BLaER1 (cell line): ENCODE measurements at regions not wholly inside any gene's neighbourhood (a gene's known extent, or its start where the extent isn't known, plus 50 kb on each side); places are given as distances from the start of the nearest gene placed in this dataset.

ENCODE experiments used
- H3K27ac ChIP-seq: shearing (Covaris generic); formaldehyde crosslinking; 2 replicates; pipeline ENCODE4 v1.8.1; 2022
- H3K27me3 ChIP-seq: shearing (Covaris generic); formaldehyde crosslinking; 2 replicates; pipeline ENCODE4 v1.8.1; 2022
- H3K36me3 ChIP-seq: shearing (Covaris generic); formaldehyde crosslinking; 2 replicates; pipeline ENCODE4 v1.8.1; 2022
- H3K4me1 ChIP-seq: shearing (Covaris generic); formaldehyde crosslinking; 2 replicates; pipeline ENCODE4 v1.8.1; 2022
- H3K4me2 ChIP-seq: shearing (Covaris generic); formaldehyde crosslinking; 2 replicates; pipeline ENCODE4 v1.8.1; 2022
- H3K4me3 ChIP-seq: shearing (Covaris generic); formaldehyde crosslinking; 2 replicates; pipeline ENCODE4 v1.8.1; 2022
- H3K9ac ChIP-seq: shearing (Covaris generic); formaldehyde crosslinking; 2 replicates; pipeline ENCODE4 v1.8.1; 2022
- H3K9me3 ChIP-seq: shearing (Covaris generic); formaldehyde crosslinking; 2 replicates; pipeline ENCODE4 v1.8.1; 2022
- H4K20me1 ChIP-seq: shearing (Covaris generic); formaldehyde crosslinking; 2 replicates; pipeline ENCODE4 v1.8.1; 2022
- Cebpa-rat ChIP-seq: shearing (Covaris generic); IDR thresholded peaks from 2 replicates; pipeline ENCODE4 v1.8.1; 2022

GRCh38 chr3:24578951-24579421 is 84.3 kb upstream of the THRB start:
- Histone ChIP-seq H4K20me1 (no peaks in the 10 kb centered on the region), H3K9me3 (no peaks in the 10 kb centered on the region), H3K36me3 (no peaks in the 10 kb centered on the region), H3K4me3 (no peak overlapping the region), H3K4me2 (no peak overlapping the region), H3K9ac (no peak overlapping the region), H3K27me3 (no peaks in the 10 kb centered on the region), H3K27ac (no peak overlapping the region), H3K4me1 (no peaks in the 10 kb centered on the region)
- no peak for TF ChIP-seq Cebpa-rat

GRCh38 chr3:24582431-24583403 is 88.1 kb upstream of the THRB start:
- TF ChIP-seq Cebpa-rat = no peak
- Histone ChIP-seq H3K4me1 (no peaks in the 10 kb centered on the region), H3K36me3 (no peaks in the 10 kb centered on the region), H3K27me3 (no peaks in the 10 kb centered on the region), H3K4me3 (no peak overlapping the region), H3K9ac (no peak overlapping the region), H3K9me3 (no peaks in the 10 kb centered on the region), H3K27ac (no peak overlapping the region), H3K4me2 (no peak overlapping the region), H4K20me1 (no peaks in the 10 kb centered on the region)

GRCh38 chr3:24586920-24587319 is 92.3 kb upstream of the THRB start:
- Histone ChIP-seq H3K27ac (no peak overlapping the region), H3K4me2 (no peak overlapping the region), H3K27me3 (no peaks in the 10 kb centered on the region), H3K4me1 (peaks cover 15% of the 10 kb centered on the region), H3K9me3 (no peaks in the 10 kb centered on the region), H3K4me3 (no peak overlapping the region), H3K36me3 (no peaks in the 10 kb centered on the region), H4K20me1 (no peaks in the 10 kb centered on the region), H3K9ac (no peak overlapping the region)
- TF ChIP-seq Cebpa-rat = no peak

- Histone ChIP-seq H4K20me1 (no peaks in the 10 kb centered on the region), H3K27ac (peak overlapping the region; percentile 12; the same call in 1 of the 2 replicates), H3K4me1 (peaks cover 15% of the 10 kb centered on the region), H3K36me3 (no peaks in the 10 kb centered on the region), H3K4me2 (peak overlapping the region; percentile 73), H3K27me3 (no peaks in the 10 kb centered on the region), H3K9me3 (no peaks in the 10 kb centered on the region), H3K4me3 (no peak overlapping the region), H3K9ac (no peak overlapping the region)
- no peak for TF ChIP-seq Cebpa-rat
Measured at GRCh38 chr3:24588629-24589512, 94.2 kb upstream of the THRB start.

GRCh38 chr3:24589513-24589851 is 94.8 kb upstream of the THRB start:
- TF ChIP-seq Cebpa-rat = no peak
- no peaks in the 10 kb centered on the region for H4K20me1 ChIP-seq
- no peaks in the 10 kb centered on the region for H3K27me3 ChIP-seq
- H3K9me3 ChIP-seq = no peaks in the 10 kb centered on the region
- H3K27ac ChIP-seq = 0 out of 2 replicates have a peak overlapping the region, but pooled peaks have one; percentile 12
- peak overlapping the region; percentile 73 for H3K4me2 ChIP-seq
- peaks cover 15% of the 10 kb centered on the region for H3K4me1 ChIP-seq
- no peak overlapping the region for H3K9ac ChIP-seq
- H3K4me3 ChIP-seq = no peak overlapping the region
- no peaks in the 10 kb centered on the region for H3K36me3 ChIP-seq

- peaks cover 15% of the 10 kb centered on the region for H3K4me1 ChIP-seq
- no peaks in the 10 kb centered on the region for H3K27me3 ChIP-seq
- no peak overlapping the region for H3K27ac ChIP-seq
- no peak overlapping the region for H3K9ac ChIP-seq
- H3K4me3 ChIP-seq = no peak overlapping the region
- no peaks in the 10 kb centered on the region for H4K20me1 ChIP-seq
- no peaks in the 10 kb centered on the region for H3K9me3 ChIP-seq
- H3K36me3 ChIP-seq = no peaks in the 10 kb centered on the region
- no peak for TF ChIP-seq Cebpa-rat
- no peak overlapping the region for H3K4me2 ChIP-seq
Measured at GRCh38 chr3:24589931-24590880, 95.6 kb upstream of the THRB start.

- no peaks in the 10 kb centered on the region for H4K20me1 ChIP-seq
- no peak overlapping the region for H3K9ac ChIP-seq
- no peak overlapping the region for H3K4me3 ChIP-seq
- no peaks in the 10 kb centered on the region for H3K27me3 ChIP-seq
- no peak for TF ChIP-seq Cebpa-rat
- H3K9me3 ChIP-seq = no peaks in the 10 kb centered on the region
- H3K4me2 ChIP-seq = no peak overlapping the region
- peaks cover 15% of the 10 kb centered on the region for H3K4me1 ChIP-seq
- no peak overlapping the region for H3K27ac ChIP-seq
- no peaks in the 10 kb centered on the region for H3K36me3 ChIP-seq
Measured at GRCh38 chr3:24591191-24591590, 96.5 kb upstream of the THRB start.

- Histone ChIP-seq H3K4me1 (peaks cover 15% of the 10 kb centered on the region), H3K36me3 (no peaks in the 10 kb centered on the region), H3K9ac (no peak overlapping the region), H3K4me2 (no peak overlapping the region), H3K9me3 (no peaks in the 10 kb centered on the region), H3K27me3 (no peaks in the 10 kb centered on the region), H3K27ac (no peak overlapping the region), H3K4me3 (no peak overlapping the region), H4K20me1 (no peaks in the 10 kb centered on the region)
- TF ChIP-seq Cebpa-rat = no peak
Measured at GRCh38 chr3:24591661-24592555, 97.3 kb upstream of the THRB start.
